GM12878 (cell line): ENCODE measurements at regions not wholly inside any gene's neighbourhood (a gene's known extent, or its start where the extent isn't known, plus 50 kb on each side); places are given as distances from the start of the nearest gene placed in this dataset.

Source experiments
- ATAC-seq: fragments of 200-7000 bp; cut with Tn5 transposase; 3 replicates; pipeline ENCODE4 v1.9.1; 2020; ENCODE audit warnings: mild to moderate bottlenecking, moderate library complexity
- BruUV-seq: library from RNA; stranded (reverse); fragments of 400-500 nt; replicated peaks from 2 replicates; lab custom pipeline; 2021; lab: Mats Ljungman, UMichigan
- CTCF ChIA-PET: fragments of 300-600 bp; sonication (Branson Sonifier 250); formaldehyde crosslinking; extraction: SDS; loops from one replicate; lab custom pipeline; 2021; ENCODE audit warnings: inconsistent platforms; lab: Yijun Ruan, JAX
- POLR2A ChIA-PET: fragments of 350-600 bp; formaldehyde crosslinking; extraction: SDS; loops from one replicate; lab custom pipeline; 2021; ENCODE audit warnings: inconsistent platforms; lab: Charles Lee
- RAD21 ChIA-PET: fragments of 300-600 bp; sonication (Branson Sonifier 250); formaldehyde crosslinking; loops from one replicate; lab custom pipeline; 2023; ENCODE audit warnings: antibody characterized with exemption; ENCODE audit not compliant: unreplicated experiment; lab: Charles Lee
- SMC1A ChIA-PET: fragments of 300-600 bp; sonication (Branson Sonifier 250); formaldehyde crosslinking; loops from one replicate; lab custom pipeline; 2023; ENCODE audit not compliant: unreplicated experiment, uncharacterized antibody; lab: Charles Lee
- DNase-seq: peaks from one replicate; pipeline ENCODE4 v3.0.0-alpha.2; 2011; ENCODE audit warnings: low read depth, low spot score
- FAIRE-seq: peaks from 3 replicates; lab custom pipeline; 2011; peaks lifted over from hg19 to GRCh38; lab: Jason Lieb, UNC
- H2AFZ ChIP-seq: 2 replicates; pipeline ENCODE4 v1.6.0; 2011; ENCODE audit warnings: low read depth, low read length, control low read depth; ENCODE audit not compliant: control insufficient read depth
- H3K27ac ChIP-seq: 2 replicates; pipeline ENCODE4 v1.5.1; 2011; ENCODE audit warnings: control low read depth; ENCODE audit not compliant: control insufficient read depth, insufficient read depth
- H3K27me3 ChIP-seq, 2 experiments: replicated peaks in 1 of 2; 2 replicates each; pipeline versions ENCODE4 v1.6.0 to v1.6.1; 2011; ENCODE audit warnings: low read length in 1 of 2; ENCODE audit not compliant: control insufficient read depth in 2 of 2, insufficient read depth in 2 of 2
- H3K36me3 ChIP-seq, 2 experiments: 2 replicates each; pipeline ENCODE4 v1.5.1; 2011; ENCODE audit warnings: low read length in 1 of 2; ENCODE audit not compliant: control insufficient read depth in 2 of 2, insufficient read depth in 2 of 2
- H3K4me1 ChIP-seq: 2 replicates; pipeline ENCODE4 v1.6.1; 2011; ENCODE audit warnings: mild to moderate bottlenecking, low read length, moderate library complexity, mixed read lengths; ENCODE audit not compliant: control insufficient read depth, insufficient read depth
- H3K4me2 ChIP-seq: 2 replicates; pipeline ENCODE4 v1.6.0; 2011; ENCODE audit warnings: control low read depth; ENCODE audit not compliant: control insufficient read depth, insufficient read depth
- H3K4me3 ChIP-seq: fragments of 200-600 bp; sonication (generic); 2 replicates; pipeline ENCODE4 v1.5.1; 2016
- H3K79me2 ChIP-seq: 2 replicates; pipeline ENCODE4 v1.6.0; 2011; ENCODE audit warnings: low read length; ENCODE audit not compliant: control insufficient read depth, insufficient read depth
- H3K9ac ChIP-seq: 2 replicates; pipeline ENCODE4 v1.8.0; 2011; ENCODE audit warnings: low read length, control low read depth, mixed read lengths; ENCODE audit not compliant: control insufficient read depth, insufficient read depth
- H3K9me3 ChIP-seq: replicated peaks from 3 replicates; pipeline ENCODE4 v1.5.1; 2011; ENCODE audit warnings: mild to moderate bottlenecking, low read length; ENCODE audit not compliant: control insufficient read depth, insufficient read depth
- H4K20me1 ChIP-seq: 2 replicates; pipeline ENCODE4 v1.6.0; 2011; ENCODE audit not compliant: control insufficient read depth, insufficient read depth
- ESRRA ChIP-seq: IDR thresholded peaks from 2 replicates; pipeline ENCODE4 v1.6.1; 2012; ENCODE audit warnings: mild to moderate bottlenecking, low read length, improper control_type of control experiment
- EZH2 ChIP-seq: IDR thresholded peaks from 2 replicates; pipeline ENCODE4 v1.6.1; 2012; ENCODE audit warnings: low read depth, mild to moderate bottlenecking, control low read depth, inconsistent platforms, low read length, borderline replicate concordance; ENCODE audit not compliant: control insufficient read depth
- HDGF ChIP-seq: fragments of 450-650 bp; IDR thresholded peaks from 2 replicates; pipeline ENCODE4 v1.6.1; 2016; ENCODE audit warnings: antibody characterized with exemption
- TBL1XR1 ChIP-seq: IDR thresholded peaks from 2 replicates; pipeline ENCODE4 v1.6.1; 2012; ENCODE audit warnings: low read depth, low read length, improper control_type of control experiment
- WRNIP1 ChIP-seq: IDR thresholded peaks from 2 replicates; pipeline ENCODE4 v1.6.1; 2011; ENCODE audit warnings: low read depth, low read length, improper control_type of control experiment, borderline replicate concordance
- WGBS: methylation state at CpG from one replicate; pipeline ENCODE4 v1.1.6; 2016; ENCODE audit warnings: low lambda C conversion rate; ENCODE audit not compliant: insufficient replicate concordance, insufficient coverage; ENCODE audit errors: missing lambda C conversion rate; 5-methylcytosine and 5-hydroxymethylcytosine counted together
- in situ Hi-C: fragments of 300-500 bp; cut with MboI; formaldehyde crosslinking; loops from 9 replicates; pipeline ENCODE4 v1.14.3; 2018; ENCODE audit warnings: mixed read lengths
- intact Hi-C: fragments of 100-400 bp; cut with micrococcal nuclease; formaldehyde crosslinking; loops from one replicate; pipeline ENCODE4 v1.14.2; 2022; ENCODE audit not compliant: unreplicated experiment
- TF ChIP-seq, protein P1 (sequence below): fragments of 150-350 bp; IDR thresholded peaks from 2 replicates; pipeline ENCODE4 v1.6.1; 2014; ENCODE audit warnings: mild to moderate bottlenecking, low read depth, low read length
- TF ChIP-seq, protein P2 (sequence below): fragments of 450-650 bp; IDR thresholded peaks from 2 replicates; pipeline ENCODE4 v1.6.1; 2017; ENCODE audit warnings: low read depth, mild to moderate bottlenecking, moderate library complexity

DNA sequence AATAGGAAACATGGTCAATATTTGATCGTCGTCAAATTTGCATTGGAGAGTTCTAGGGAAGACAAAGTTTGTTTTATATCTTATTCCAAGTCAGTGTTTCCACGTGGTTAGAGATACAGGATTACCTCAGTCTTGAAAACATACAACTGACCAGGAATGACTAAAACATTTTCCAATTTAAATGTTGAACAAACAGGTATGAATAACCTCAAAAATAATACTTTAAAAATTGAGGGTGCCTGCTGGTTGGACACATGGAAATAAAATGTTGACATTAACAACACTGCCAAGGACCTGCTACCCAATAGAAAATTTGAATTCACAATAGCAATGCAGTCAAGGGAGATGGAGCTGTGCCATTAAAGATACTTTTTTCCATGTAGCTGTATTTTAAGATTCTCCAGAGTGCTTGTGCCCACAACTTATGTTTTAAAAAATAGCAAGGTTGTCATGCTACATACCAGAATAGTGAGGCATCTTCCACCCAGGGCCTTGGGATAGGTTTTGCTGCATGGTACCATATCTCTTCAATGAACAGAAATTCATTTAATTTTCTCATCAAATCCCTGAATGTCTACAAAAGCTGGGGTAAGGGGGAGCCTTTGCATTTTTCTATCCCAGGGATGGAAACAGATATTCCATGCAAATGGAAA lies 260.8 kb downstream of the EFNB2 start:
- H3K9ac ChIP-seq: no peak overlapping the region
- no peaks in the 10 kb centered on the region for H4K20me1 ChIP-seq
- WGBS: 48% methylated on average over 3 of the region's 3 CpGs
- H3K79me2 ChIP-seq: no peaks in the 10 kb centered on the region
- H3K36me3 ChIP-seq: no peaks in the 10 kb centered on the region
- SMC1A ChIA-PET: interaction anchor here (0.6 kb wide), 1 partner anchor 1938 kb away, joined by 4 read pairs; no protein-coding TSS in a partner anchor
- DNase-seq (no peak), FAIRE-seq (no peak), ATAC-seq (no peak)
- no peaks in the 10 kb centered on the region for H3K4me1 ChIP-seq
- no peak overlapping the region for H3K4me2 ChIP-seq
- no peaks in the 10 kb centered on the region for H3K9me3 ChIP-seq
- intact Hi-C loops: no loop called here
- no peak overlapping the region for H2AFZ ChIP-seq
- RAD21 ChIA-PET: no interaction called here
- CTCF ChIA-PET: no interaction called here
- no peak overlapping the region for H3K27ac ChIP-seq
- POLR2A ChIA-PET: no interaction called here
- in situ Hi-C loops: no loop called here
- no TSS peak for BruUV-seq
- H3K27me3 ChIP-seq: no peaks in the 10 kb centered on the region
- TF ChIP-seq, protein P1, sequence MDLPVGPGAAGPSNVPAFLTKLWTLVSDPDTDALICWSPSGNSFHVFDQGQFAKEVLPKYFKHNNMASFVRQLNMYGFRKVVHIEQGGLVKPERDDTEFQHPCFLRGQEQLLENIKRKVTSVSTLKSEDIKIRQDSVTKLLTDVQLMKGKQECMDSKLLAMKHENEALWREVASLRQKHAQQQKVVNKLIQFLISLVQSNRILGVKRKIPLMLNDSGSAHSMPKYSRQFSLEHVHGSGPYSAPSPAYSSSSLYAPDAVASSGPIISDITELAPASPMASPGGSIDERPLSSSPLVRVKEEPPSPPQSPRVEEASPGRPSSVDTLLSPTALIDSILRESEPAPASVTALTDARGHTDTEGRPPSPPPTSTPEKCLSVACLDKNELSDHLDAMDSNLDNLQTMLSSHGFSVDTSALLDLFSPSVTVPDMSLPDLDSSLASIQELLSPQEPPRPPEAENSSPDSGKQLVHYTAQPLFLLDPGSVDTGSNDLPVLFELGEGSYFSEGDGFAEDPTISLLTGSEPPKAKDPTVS: no peak
- TF ChIP-seq EZH2: no peak
- TF ChIP-seq, protein P2, sequence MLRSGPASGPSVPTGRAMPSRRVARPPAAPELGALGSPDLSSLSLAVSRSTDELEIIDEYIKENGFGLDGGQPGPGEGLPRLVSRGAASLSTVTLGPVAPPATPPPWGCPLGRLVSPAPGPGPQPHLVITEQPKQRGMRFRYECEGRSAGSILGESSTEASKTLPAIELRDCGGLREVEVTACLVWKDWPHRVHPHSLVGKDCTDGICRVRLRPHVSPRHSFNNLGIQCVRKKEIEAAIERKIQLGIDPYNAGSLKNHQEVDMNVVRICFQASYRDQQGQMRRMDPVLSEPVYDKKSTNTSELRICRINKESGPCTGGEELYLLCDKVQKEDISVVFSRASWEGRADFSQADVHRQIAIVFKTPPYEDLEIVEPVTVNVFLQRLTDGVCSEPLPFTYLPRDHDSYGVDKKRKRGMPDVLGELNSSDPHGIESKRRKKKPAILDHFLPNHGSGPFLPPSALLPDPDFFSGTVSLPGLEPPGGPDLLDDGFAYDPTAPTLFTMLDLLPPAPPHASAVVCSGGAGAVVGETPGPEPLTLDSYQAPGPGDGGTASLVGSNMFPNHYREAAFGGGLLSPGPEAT: no peak
- no peak for TF ChIP-seq ESRRA
- no peak for TF ChIP-seq WRNIP1
- TF ChIP-seq TBL1XR1: no peak
- no peak for TF ChIP-seq HDGF
- no peak overlapping the region for H3K4me3 ChIP-seq
